ENCODE measurements at regions not wholly inside any gene's neighbourhood (a gene's known extent, or its start where the extent isn't known, plus 50 kb on each side); places are given as distances from the start of the nearest gene placed in this dataset.

DNA sequence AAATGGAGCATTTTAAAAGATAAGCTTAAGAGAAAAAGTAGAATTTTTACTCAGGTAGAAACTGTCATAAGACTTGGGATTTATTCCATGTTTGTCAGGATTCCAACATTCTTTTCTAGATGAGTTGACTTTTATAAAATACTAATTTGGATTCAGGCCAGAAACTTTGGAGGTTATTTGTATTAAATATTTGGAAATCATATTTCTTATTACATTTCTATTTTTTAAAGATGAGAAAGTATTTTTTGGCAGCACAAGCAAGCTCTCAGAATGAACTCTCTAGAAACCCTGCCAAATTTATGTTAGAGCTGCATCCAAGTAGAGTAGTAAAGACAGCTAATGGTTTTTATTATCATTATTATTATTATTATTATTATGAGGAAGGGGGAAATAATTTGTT lies 1014.9 kb upstream of the GJE1 start:
- TF ChIP-seq, protein P1, sequence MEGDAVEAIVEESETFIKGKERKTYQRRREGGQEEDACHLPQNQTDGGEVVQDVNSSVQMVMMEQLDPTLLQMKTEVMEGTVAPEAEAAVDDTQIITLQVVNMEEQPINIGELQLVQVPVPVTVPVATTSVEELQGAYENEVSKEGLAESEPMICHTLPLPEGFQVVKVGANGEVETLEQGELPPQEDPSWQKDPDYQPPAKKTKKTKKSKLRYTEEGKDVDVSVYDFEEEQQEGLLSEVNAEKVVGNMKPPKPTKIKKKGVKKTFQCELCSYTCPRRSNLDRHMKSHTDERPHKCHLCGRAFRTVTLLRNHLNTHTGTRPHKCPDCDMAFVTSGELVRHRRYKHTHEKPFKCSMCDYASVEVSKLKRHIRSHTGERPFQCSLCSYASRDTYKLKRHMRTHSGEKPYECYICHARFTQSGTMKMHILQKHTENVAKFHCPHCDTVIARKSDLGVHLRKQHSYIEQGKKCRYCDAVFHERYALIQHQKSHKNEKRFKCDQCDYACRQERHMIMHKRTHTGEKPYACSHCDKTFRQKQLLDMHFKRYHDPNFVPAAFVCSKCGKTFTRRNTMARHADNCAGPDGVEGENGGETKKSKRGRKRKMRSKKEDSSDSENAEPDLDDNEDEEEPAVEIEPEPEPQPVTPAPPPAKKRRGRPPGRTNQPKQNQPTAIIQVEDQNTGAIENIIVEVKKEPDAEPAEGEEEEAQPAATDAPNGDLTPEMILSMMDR (IDR thresholded peaks at IDR 0.05), result no peak
- TF ChIP-seq POLR2A (IDR thresholded peaks at IDR 0.05), result no peak
- H3K27ac ChIP-seq, result no peak overlapping the region
- intact Hi-C loops (cut with DNase I), result no loop called here
- no peaks in the 10 kb centered on the region for H3K9me3 ChIP-seq
- ATAC-seq, result no peak
- no peak for DNase-seq
- no peak overlapping the region for H3K4me3 ChIP-seq
- H3K27me3 ChIP-seq, result no peaks in the 10 kb centered on the region
- no peaks in the 10 kb centered on the region for H3K36me3 ChIP-seq
- H3K4me1 ChIP-seq, result peaks cover 0 to 8% (median 0%) of the 10 kb centered on the region in 12 donors

GRCh38 chr6:141110481-141110880 lies 1022.2 kb upstream of the GJE1 start:
- DNase-seq (no peak), ATAC-seq (peak; percentile 55 to 78 (median 72))
- no peaks in the 10 kb centered on the region for H3K9me3 ChIP-seq
- no peaks in the 10 kb centered on the region for H3K36me3 ChIP-seq
- no peaks in the 10 kb centered on the region for H3K27me3 ChIP-seq
- H3K4me1 ChIP-seq, result peaks cover 0 to 12% (median 0%) of the 10 kb centered on the region in 12 donors
- 41 to 67% (median 54%) methylated on average over 2 of the region's 2 CpGs for WGBS, 4 donors
- no peak for TF ChIP-seq POLR2A (IDR thresholded peaks at IDR 0.05)
- TF ChIP-seq, protein P1 (IDR thresholded peaks at IDR 0.05), result no peak
- no peak overlapping the region for H3K4me3 ChIP-seq
- intact Hi-C loops (cut with DNase I), result no loop called here
- no peak overlapping the region for H3K27ac ChIP-seq

DNA sequence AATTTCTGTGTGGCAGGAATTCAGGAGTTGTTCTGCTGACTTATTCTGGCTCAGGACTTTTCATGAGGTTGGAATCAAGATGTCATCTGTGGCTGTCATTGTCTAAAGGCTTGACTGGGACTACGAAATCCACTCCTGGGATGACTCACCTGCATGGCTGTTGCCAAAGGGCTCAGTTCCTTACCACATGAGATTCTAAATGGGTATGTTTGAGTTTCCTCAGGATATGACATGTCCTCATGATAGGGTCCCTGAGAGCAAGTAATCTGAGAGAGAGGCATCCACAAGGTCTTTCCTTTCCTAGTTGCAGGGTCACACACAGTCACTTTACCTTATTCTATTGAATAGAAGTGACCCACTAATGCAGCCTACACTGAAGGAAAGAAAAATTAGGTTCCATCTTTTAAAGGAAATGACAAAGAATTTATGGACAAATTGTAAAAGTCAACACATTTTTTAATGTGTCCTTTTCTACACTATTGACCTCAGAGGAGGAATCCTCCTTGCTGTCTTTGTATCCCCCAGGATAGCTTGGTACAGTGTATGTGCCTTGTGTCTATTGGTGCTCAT lies 1025.0 kb upstream of the GJE1 start:
- Histone ChIP-seq H3K9me3 (peaks cover 0 to 9% (median 0%) of the 10 kb centered on the region in 12 donors), H3K36me3 (no peaks in the 10 kb centered on the region), H3K27me3 (no peaks in the 10 kb centered on the region), H3K27ac (no peak overlapping the region), H3K4me1 (peaks cover 0 to 12% (median 0%) of the 10 kb centered on the region in 12 donors), H3K4me3 (no peak overlapping the region)
- no peak for ATAC-seq
- WGBS, 4 donors, result 29 to 71% (median 68%) methylated on average over 1 of the region's 1 CpG
- TF ChIP-seq, protein P1 (IDR thresholded peaks at IDR 0.05), result no peak
- TF ChIP-seq POLR2A (IDR thresholded peaks at IDR 0.05), result no peak
- no peak for DNase-seq
- intact Hi-C loops (cut with DNase I), result no loop called here

GRCh38 chr6:141105481-141105880 lies 1027.2 kb upstream of the GJE1 start:
- Histone ChIP-seq H3K4me1 (no peaks in the 10 kb centered on the region), H3K27ac (no peak overlapping the region), H3K9me3 (peaks cover 0 to 9% (median 0%) of the 10 kb centered on the region in 12 donors), H3K36me3 (no peaks in the 10 kb centered on the region), H3K4me3 (no peak overlapping the region), H3K27me3 (no peaks in the 10 kb centered on the region)
- DNase-seq (no peak), ATAC-seq (no peak)
- TF ChIP-seq POLR2A (IDR thresholded peaks at IDR 0.05), result no peak
- TF ChIP-seq, protein P1 (IDR thresholded peaks at IDR 0.05), result no peak
- intact Hi-C loops (cut with DNase I), result no loop called here

All from heart left ventricle (tissue), 16 donors.